Activated naive CD4-positive, alpha-beta T cell treated with anti-CD3 and anti-CD28 coated beads, Interleukin-2, amount 50 U/mL, for 72 hours (primary cell): ENCODE measurements at regions not wholly inside any gene's neighbourhood (a gene's known extent, or its start where the extent isn't known, plus 50 kb on each side); places are given as distances from the start of the nearest gene placed in this dataset.
"Not testable (repeated sequence)": the region's sequence is repeated elsewhere in the genome, so short reads cannot be mapped to it uniquely, and the experiment has no call there.

ENCODE experiments used
- ATAC-seq, 2 donors: fragments of 150-1000 bp; cut with Tn5 transposase; 2 replicates each; pipeline ENCODE4 v1.10.0; 2021; ENCODE audit warnings: mild to moderate bottlenecking in 2 of 2, moderate library complexity in 2 of 2
- DNase-seq, 2 donors: peaks; one replicate each; pipeline ENCODE4 v3.0.0; 2021 to 2022; ENCODE audit warnings: low spot score in 2 of 2
- H3K27ac Mint-ChIP-seq, 2 donors: one replicate each; pipeline ENCODE4 v1.8.0; 2022; ENCODE audit warnings: mild to moderate bottlenecking in 2 of 2, mixed read lengths in 2 of 2
- H3K36me3 Mint-ChIP-seq, 2 donors: one replicate each; pipeline ENCODE4 v1.8.0; 2022; ENCODE audit warnings: mixed read lengths in 2 of 2
- H3K9me3 Mint-ChIP-seq, 2 donors: one replicate each; pipeline ENCODE4 v1.8.0; 2022; ENCODE audit warnings: mixed read lengths in 2 of 2

GRCh38 chr18:54662986-54663385 lies 71.9 kb downstream of the DYNAP start:
- H3K27ac Mint-ChIP-seq, result no peak overlapping the region
- peaks cover 5 to 7% of the 10 kb centered on the region in 2 donors for H3K9me3 Mint-ChIP-seq
- ATAC-seq (no peak), DNase-seq (no peak)
- peaks cover 0 to 4% of the 10 kb centered on the region in 2 donors for H3K36me3 Mint-ChIP-seq

GRCh38 chr18:54669701-54670100 lies 78.7 kb downstream of the DYNAP start:
- not testable (repeated sequence) for ATAC-seq, H3K9me3 Mint-ChIP-seq

GRCh38 chr18:54671291-54671881 lies 80.3 kb downstream of the DYNAP start:
- Mint-ChIP-seq H3K36me3 (no peaks in the 10 kb centered on the region), H3K9me3 (no peaks in the 10 kb centered on the region), H3K27ac (no peak overlapping the region)
- ATAC-seq (no peak), DNase-seq (peak in 1 of 2 donors; percentile 9)

More at GRCh38 chr18:54669701-54670100, 78.7 kb downstream of the DYNAP start:
- H3K27ac Mint-ChIP-seq, H3K36me3 Mint-ChIP-seq, DNase-seq: not testable (repeated sequence)

- no peak for ATAC-seq
- no peak for DNase-seq
- H3K9me3 Mint-ChIP-seq, result no peaks in the 10 kb centered on the region
- H3K36me3 Mint-ChIP-seq, result no peaks in the 10 kb centered on the region
- H3K27ac Mint-ChIP-seq, result no peak overlapping the region
These were observed 81.1 kb downstream of the DYNAP start for GRCh38 chr18:54672109-54672508.

GRCh38 chr18:54672846-54673475 lies 81.9 kb downstream of the DYNAP start:
- Mint-ChIP-seq H3K36me3 (no peaks in the 10 kb centered on the region), H3K9me3 (no peaks in the 10 kb centered on the region), H3K27ac (no peak overlapping the region)
- ATAC-seq (no peak), DNase-seq (no peak)

GRCh38 chr18:54673936-54674335 lies 82.9 kb downstream of the DYNAP start:
- no peaks in the 10 kb centered on the region for H3K9me3 Mint-ChIP-seq
- no peaks in the 10 kb centered on the region for H3K36me3 Mint-ChIP-seq
- no peak for ATAC-seq
- DNase-seq, result no peak
- H3K27ac Mint-ChIP-seq, result no peak overlapping the region

GRCh38 chr18:54675076-54675475 lies 84.0 kb downstream of the DYNAP start:
- H3K36me3 Mint-ChIP-seq, result no peaks in the 10 kb centered on the region
- DNase-seq, result no peak
- no peak for ATAC-seq
- no peak overlapping the region for H3K27ac Mint-ChIP-seq
- H3K9me3 Mint-ChIP-seq, result no peaks in the 10 kb centered on the region

GRCh38 chr18:54679318-54680149 lies 88.5 kb downstream of the DYNAP start:
- Mint-ChIP-seq H3K36me3 (no peaks in the 10 kb centered on the region), H3K9me3 (no peaks in the 10 kb centered on the region), H3K27ac (no peak overlapping the region)
- no peak for DNase-seq
- peak in 1 of 2 donors; percentile 76 for ATAC-seq

GRCh38 chr18:54684784-54685183 lies 93.7 kb downstream of the DYNAP start:
- Mint-ChIP-seq H3K27ac (no peak overlapping the region), H3K36me3 (no peaks in the 10 kb centered on the region), H3K9me3 (no peaks in the 10 kb centered on the region)
- no peak for DNase-seq
- ATAC-seq, result no peak

- ATAC-seq (no peak), DNase-seq (no peak)
- Mint-ChIP-seq H3K36me3 (no peaks in the 10 kb centered on the region), H3K9me3 (no peaks in the 10 kb centered on the region), H3K27ac (no peak overlapping the region)
These were observed 98.3 kb downstream of the DYNAP start for GRCh38 chr18:54689319-54689718.

GRCh38 chr18:54690198-54690597 lies 99.2 kb downstream of the DYNAP start:
- no peak for ATAC-seq

GRCh38 chr18:54692463-54692862 lies 101.4 kb downstream of the DYNAP start:
- Mint-ChIP-seq H3K36me3 (no peaks in the 10 kb centered on the region), H3K27ac (no peak overlapping the region), H3K9me3 (no peaks in the 10 kb centered on the region)
- DNase-seq, result no peak
- ATAC-seq, result no peak

More at GRCh38 chr18:54690198-54690597, 99.2 kb downstream of the DYNAP start:
- H3K36me3 Mint-ChIP-seq, result no peaks in the 10 kb centered on the region
- DNase-seq, result no peak
- H3K27ac Mint-ChIP-seq, result no peak overlapping the region
- no peaks in the 10 kb centered on the region for H3K9me3 Mint-ChIP-seq

- DNase-seq (no peak), ATAC-seq (no peak)
- Mint-ChIP-seq H3K36me3 (no peaks in the 10 kb centered on the region), H3K9me3 (peaks cover 0 to 5% of the 10 kb centered on the region in 2 donors), H3K27ac (no peak overlapping the region)
These were observed 105.7 kb downstream of the DYNAP start for GRCh38 chr18:54696616-54697293.

- no peak for ATAC-seq
- Mint-ChIP-seq H3K27ac (no peak overlapping the region), H3K36me3 (no peaks in the 10 kb centered on the region), H3K9me3 (peaks cover 0 to 5% of the 10 kb centered on the region in 2 donors)
- no peak for DNase-seq
These were observed 109.5 kb downstream of the DYNAP start for GRCh38 chr18:54700580-54700979.

- no peak for ATAC-seq
- H3K9me3 Mint-ChIP-seq, result peaks cover 0 to 5% of the 10 kb centered on the region in 2 donors
- H3K27ac Mint-ChIP-seq, result no peak overlapping the region
These were observed 111.6 kb downstream of the DYNAP start for GRCh38 chr18:54702686-54703085.

GRCh38 chr18:54710074-54710899 lies 118.0 kb upstream of the RAB27B start:
- ATAC-seq, result no peak
- DNase-seq, result no peak
- no peaks in the 10 kb centered on the region for H3K9me3 Mint-ChIP-seq
- no peaks in the 10 kb centered on the region for H3K36me3 Mint-ChIP-seq
- H3K27ac Mint-ChIP-seq, result no peak overlapping the region

More at GRCh38 chr18:54702686-54703085, 111.6 kb downstream of the DYNAP start:
- no peak for DNase-seq
- H3K36me3 Mint-ChIP-seq, result no peaks in the 10 kb centered on the region
